ENCODE measurements at regions not wholly inside any gene's neighbourhood (a gene's known extent, or its start where the extent isn't known, plus 50 kb on each side); places are given as distances from the start of the nearest gene placed in this dataset.
"Not testable (repeated sequence)": the region's sequence is repeated elsewhere in the genome, so short reads cannot be mapped to it uniquely, and the experiment has no call there.

GRCh38 chr4:9610321-9610720 lies 166.1 kb downstream of the DEFB131A start:
- TF ChIP-seq, protein P1, sequence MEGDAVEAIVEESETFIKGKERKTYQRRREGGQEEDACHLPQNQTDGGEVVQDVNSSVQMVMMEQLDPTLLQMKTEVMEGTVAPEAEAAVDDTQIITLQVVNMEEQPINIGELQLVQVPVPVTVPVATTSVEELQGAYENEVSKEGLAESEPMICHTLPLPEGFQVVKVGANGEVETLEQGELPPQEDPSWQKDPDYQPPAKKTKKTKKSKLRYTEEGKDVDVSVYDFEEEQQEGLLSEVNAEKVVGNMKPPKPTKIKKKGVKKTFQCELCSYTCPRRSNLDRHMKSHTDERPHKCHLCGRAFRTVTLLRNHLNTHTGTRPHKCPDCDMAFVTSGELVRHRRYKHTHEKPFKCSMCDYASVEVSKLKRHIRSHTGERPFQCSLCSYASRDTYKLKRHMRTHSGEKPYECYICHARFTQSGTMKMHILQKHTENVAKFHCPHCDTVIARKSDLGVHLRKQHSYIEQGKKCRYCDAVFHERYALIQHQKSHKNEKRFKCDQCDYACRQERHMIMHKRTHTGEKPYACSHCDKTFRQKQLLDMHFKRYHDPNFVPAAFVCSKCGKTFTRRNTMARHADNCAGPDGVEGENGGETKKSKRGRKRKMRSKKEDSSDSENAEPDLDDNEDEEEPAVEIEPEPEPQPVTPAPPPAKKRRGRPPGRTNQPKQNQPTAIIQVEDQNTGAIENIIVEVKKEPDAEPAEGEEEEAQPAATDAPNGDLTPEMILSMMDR (IDR thresholded peaks at IDR 0.05): not testable (repeated sequence)
- TF ChIP-seq EZH2 (IDR thresholded peaks at IDR 0.05; ENCODE audit: borderline replicate concordance, insufficient read depth, low read depth, low read length, poor library complexity, severe bottlenecking): not testable (repeated sequence)
